ENCODE measurements at regions not wholly inside any gene's neighbourhood (a gene's known extent, or its start where the extent isn't known, plus 50 kb on each side); places are given as distances from the start of the nearest gene placed in this dataset.
"Not testable (repeated sequence)": the region's sequence is repeated elsewhere in the genome, so short reads cannot be mapped to it uniquely, and the experiment has no call there.

GRCh38 chr2:215638687-215639086 is 202.8 kb upstream of the FN1 start:
- Histone ChIP-seq H3K27me3 (replicated peaks) (no peaks in the 10 kb centered on the region), H3K27ac (no peak overlapping the region), H3K4me3 (no peak overlapping the region), H3K36me3 (no peaks in the 10 kb centered on the region), H3K9me3 (replicated peaks) (no peaks in the 10 kb centered on the region), H3K4me1 (replicated peaks) (no peaks in the 10 kb centered on the region)
- no peak for DNase-seq (ENCODE audit: low read depth in 1 of 2, low spot score in 2 of 2)

- Histone ChIP-seq H3K4me1 (replicated peaks) (no peaks in the 10 kb centered on the region), H3K27ac (no peak overlapping the region), H3K4me3 (no peak overlapping the region), H3K27me3 (replicated peaks) (no peaks in the 10 kb centered on the region), H3K36me3 (no peaks in the 10 kb centered on the region), H3K9me3 (replicated peaks) (no peaks in the 10 kb centered on the region)
- DNase-seq (ENCODE audit: low read depth in 1 of 2, low spot score in 2 of 2) = no peak
These were observed 201.8 kb upstream of the FN1 start for GRCh38 chr2:215637651-215638050.

GRCh38 chr2:215636816-215637215 is 200.9 kb upstream of the FN1 start:
- Histone ChIP-seq H3K4me3 (no peak overlapping the region), H3K9me3 (replicated peaks) (no peaks in the 10 kb centered on the region), H3K27me3 (replicated peaks) (no peaks in the 10 kb centered on the region), H3K36me3 (no peaks in the 10 kb centered on the region), H3K27ac (no peak overlapping the region), H3K4me1 (replicated peaks) (no peaks in the 10 kb centered on the region)
- no peak for DNase-seq (ENCODE audit: low read depth in 1 of 2, low spot score in 2 of 2)

- DNase-seq (ENCODE audit: low read depth in 1 of 2, low spot score in 2 of 2) = no peak
- H3K4me1 ChIP-seq (replicated peaks) = no peaks in the 10 kb centered on the region
- H3K4me3 ChIP-seq = no peak overlapping the region
- H3K36me3 ChIP-seq = no peaks in the 10 kb centered on the region
- H3K27me3 ChIP-seq (replicated peaks) = no peaks in the 10 kb centered on the region
- no peaks in the 10 kb centered on the region for H3K9me3 ChIP-seq (replicated peaks)
- H3K27ac ChIP-seq = no peak overlapping the region
These were observed 199.9 kb upstream of the FN1 start for GRCh38 chr2:215635788-215636139.

GRCh38 chr2:215635071-215635787 is 199.4 kb upstream of the FN1 start:
- Histone ChIP-seq H3K4me3 (no peak overlapping the region), H3K9me3 (replicated peaks) (no peaks in the 10 kb centered on the region), H3K27ac (no peak overlapping the region), H3K4me1 (replicated peaks) (no peaks in the 10 kb centered on the region), H3K36me3 (no peaks in the 10 kb centered on the region), H3K27me3 (replicated peaks) (no peaks in the 10 kb centered on the region)
- no peak for DNase-seq (ENCODE audit: low read depth in 1 of 2, low spot score in 2 of 2)

GRCh38 chr2:215633360-215633759 is 197.5 kb upstream of the FN1 start:
- Histone ChIP-seq H3K4me3 (no peak overlapping the region), H3K9me3 (replicated peaks) (no peaks in the 10 kb centered on the region), H3K4me1 (replicated peaks) (no peaks in the 10 kb centered on the region), H3K36me3 (no peaks in the 10 kb centered on the region), H3K27ac (no peak overlapping the region), H3K27me3 (replicated peaks) (no peaks in the 10 kb centered on the region)
- DNase-seq (ENCODE audit: low read depth in 1 of 2, low spot score in 2 of 2) = no peak

GRCh38 chr2:215631696-215632095 is 195.8 kb upstream of the FN1 start:
- no peaks in the 10 kb centered on the region for H3K9me3 ChIP-seq (replicated peaks)
- H3K36me3 ChIP-seq = no peaks in the 10 kb centered on the region
- no peaks in the 10 kb centered on the region for H3K27me3 ChIP-seq (replicated peaks)
- DNase-seq (ENCODE audit: low read depth in 1 of 2, low spot score in 2 of 2) = no peak
- H3K4me3 ChIP-seq = no peak overlapping the region
- H3K27ac ChIP-seq = no peak overlapping the region
- peaks cover 13% of the 10 kb centered on the region for H3K4me1 ChIP-seq (replicated peaks)

- DNase-seq (ENCODE audit: low read depth in 1 of 2, low spot score in 2 of 2); H3K4me3 ChIP-seq; H3K27ac ChIP-seq; H3K27me3 ChIP-seq (replicated peaks); H3K9me3 ChIP-seq (replicated peaks); H3K36me3 ChIP-seq: not testable (repeated sequence)
- H3K4me1 ChIP-seq (replicated peaks) = peaks cover 20% of the 10 kb centered on the region
These were observed 194.9 kb upstream of the FN1 start for GRCh38 chr2:215630796-215631195.

GRCh38 chr2:215627771-215628170 is 191.9 kb upstream of the FN1 start:
- H3K27ac ChIP-seq = peak overlapping the region; percentile 75
- H3K4me1 ChIP-seq (replicated peaks) = peaks cover 24% of the 10 kb centered on the region
- no peaks in the 10 kb centered on the region for H3K27me3 ChIP-seq (replicated peaks)
- DNase-seq (ENCODE audit: low read depth in 1 of 2, low spot score in 2 of 2) = no peak
- H3K36me3 ChIP-seq = no peaks in the 10 kb centered on the region
- H3K9me3 ChIP-seq (replicated peaks) = no peaks in the 10 kb centered on the region
- no peak overlapping the region for H3K4me3 ChIP-seq

GRCh38 chr2:215626812-215627281 is 191.0 kb upstream of the FN1 start:
- peak in 1 of 2 experiments; percentile 75 for DNase-seq (ENCODE audit: low read depth in 1 of 2, low spot score in 2 of 2)
- no peak overlapping the region for H3K4me3 ChIP-seq
- H3K4me1 ChIP-seq (replicated peaks) = peaks cover 27% of the 10 kb centered on the region
- no peaks in the 10 kb centered on the region for H3K36me3 ChIP-seq
- H3K9me3 ChIP-seq (replicated peaks) = no peaks in the 10 kb centered on the region
- H3K27me3 ChIP-seq (replicated peaks) = no peaks in the 10 kb centered on the region
- H3K27ac ChIP-seq = peak overlapping the region; percentile 75

GRCh38 chr2:215626063-215626462 is 190.2 kb upstream of the FN1 start:
- Histone ChIP-seq H3K36me3 (no peaks in the 10 kb centered on the region), H3K4me3 (no peak overlapping the region), H3K4me1 (replicated peaks) (peaks cover 27% of the 10 kb centered on the region), H3K27ac (peak overlapping the region; percentile 75; the same call in 1 of the 2 replicates), H3K9me3 (replicated peaks) (no peaks in the 10 kb centered on the region), H3K27me3 (replicated peaks) (no peaks in the 10 kb centered on the region)
- no peak for DNase-seq (ENCODE audit: low read depth in 1 of 2, low spot score in 2 of 2)

GRCh38 chr2:215625207-215625606 is 189.3 kb upstream of the FN1 start:
- no peak for DNase-seq (ENCODE audit: low read depth in 1 of 2, low spot score in 2 of 2)
- H3K9me3 ChIP-seq (replicated peaks) = no peaks in the 10 kb centered on the region
- no peaks in the 10 kb centered on the region for H3K36me3 ChIP-seq
- no peaks in the 10 kb centered on the region for H3K27me3 ChIP-seq (replicated peaks)
- peaks cover 27% of the 10 kb centered on the region for H3K4me1 ChIP-seq (replicated peaks)
- H3K4me3 ChIP-seq = no peak overlapping the region
- H3K27ac ChIP-seq = no peak overlapping the region

GRCh38 chr2:215624423-215624829 is 188.6 kb upstream of the FN1 start:
- no peak overlapping the region for H3K27ac ChIP-seq
- peaks cover 28% of the 10 kb centered on the region for H3K4me1 ChIP-seq (replicated peaks)
- H3K36me3 ChIP-seq = no peaks in the 10 kb centered on the region
- no peaks in the 10 kb centered on the region for H3K27me3 ChIP-seq (replicated peaks)
- H3K4me3 ChIP-seq = no peak overlapping the region
- no peak for DNase-seq (ENCODE audit: low read depth in 1 of 2, low spot score in 2 of 2)
- H3K9me3 ChIP-seq (replicated peaks) = no peaks in the 10 kb centered on the region

- DNase-seq (ENCODE audit: low read depth in 1 of 2, low spot score in 2 of 2) = no peak
- peaks cover 31% of the 10 kb centered on the region for H3K4me1 ChIP-seq (replicated peaks)
These were observed 187.0 kb upstream of the FN1 start for GRCh38 chr2:215622837-215623236.

GRCh38 chr2:215621381-215621780 is 185.5 kb upstream of the FN1 start:
- no peaks in the 10 kb centered on the region for H3K9me3 ChIP-seq (replicated peaks)
- H3K36me3 ChIP-seq = no peaks in the 10 kb centered on the region
- H3K4me3 ChIP-seq = no peak overlapping the region
- H3K4me1 ChIP-seq (replicated peaks) = peaks cover 17% of the 10 kb centered on the region
- no peak overlapping the region for H3K27ac ChIP-seq
- no peak for DNase-seq (ENCODE audit: low read depth in 1 of 2, low spot score in 2 of 2)
- H3K27me3 ChIP-seq (replicated peaks) = no peaks in the 10 kb centered on the region

More at GRCh38 chr2:215622837-215623236, 187.0 kb upstream of the FN1 start:
- no peaks in the 10 kb centered on the region for H3K27me3 ChIP-seq (replicated peaks)
- no peaks in the 10 kb centered on the region for H3K9me3 ChIP-seq (replicated peaks)
- H3K27ac ChIP-seq = no peak overlapping the region
- H3K4me3 ChIP-seq = no peak overlapping the region
- no peaks in the 10 kb centered on the region for H3K36me3 ChIP-seq

All from SJSA1 (cell line).